Liver (tissue), 3 donors: ENCODE measurements at regions not wholly inside any gene's neighbourhood (a gene's known extent, or its start where the extent isn't known, plus 50 kb on each side); places are given as distances from the start of the nearest gene placed in this dataset.

Experiments
- CTCF ChIP-seq: fragments of 150-350 bp; IDR thresholded peaks from 2 replicates; pipeline ENCODE4 v1.5.1; 2017; ENCODE audit warnings: improper control_type of control experiment, low read depth, low read length; ENCODE audit not compliant: missing input control
- FOXA1 ChIP-seq: IDR thresholded peaks from 2 replicates; pipeline ENCODE4 v1.6.1; 2016; ENCODE audit warnings: antibody characterized with exemption
- GABPA ChIP-seq, 2 donors: IDR thresholded peaks in 1 of 2; conservative IDR thresholded peaks in 1 of 2; 2 replicates each; pipeline ENCODE4 v1.6.1; 2016; ENCODE audit warnings: antibody characterized with exemption in 2 of 2, mild to moderate bottlenecking in 1 of 2, moderate library complexity in 1 of 2
- HNF4A ChIP-seq, 2 donors: conservative IDR thresholded peaks; 2 replicates each; pipeline ENCODE4 v1.6.1; 2016; ENCODE audit warnings: antibody characterized with exemption in 2 of 2, mild to moderate bottlenecking in 2 of 2
- JUND ChIP-seq, 2 donors: IDR thresholded peaks; 2 replicates each; pipeline ENCODE4 v1.6.1; 2016; ENCODE audit warnings: antibody characterized with exemption in 2 of 2
- MAX ChIP-seq: IDR thresholded peaks from 2 replicates; pipeline ENCODE4 v1.6.1; 2016; ENCODE audit warnings: antibody characterized with exemption
- RAD21 ChIP-seq, 2 donors: IDR thresholded peaks; 2 replicates each; pipeline ENCODE4 v1.6.1; 2016; ENCODE audit warnings: antibody characterized with exemption in 2 of 2, mild to moderate bottlenecking in 2 of 2
- REST ChIP-seq: IDR thresholded peaks from 2 replicates; pipeline ENCODE4 v1.6.1; 2016; ENCODE audit warnings: antibody characterized with exemption, mild to moderate bottlenecking
- TAF1 ChIP-seq: conservative IDR thresholded peaks from 2 replicates; pipeline ENCODE4 v1.6.1; 2016; ENCODE audit warnings: antibody characterized with exemption, mild to moderate bottlenecking
- YY1 ChIP-seq: IDR thresholded peaks from 2 replicates; pipeline ENCODE4 v1.6.1; 2016; ENCODE audit warnings: antibody characterized with exemption, mild to moderate bottlenecking
- ZBTB33 ChIP-seq: IDR thresholded peaks from 2 replicates; pipeline ENCODE4 v1.6.1; 2016; ENCODE audit warnings: antibody characterized with exemption
- donor health status: healthy.
- donor health status: healthy.

- no peak for TF ChIP-seq REST
- no peak for TF ChIP-seq CTCF
- TF ChIP-seq TAF1, result no peak
- TF ChIP-seq FOXA1, result no peak
- no peak for TF ChIP-seq MAX
- TF ChIP-seq RAD21 (IDR thresholded peaks at IDR 0.05), result no peak
- no peak for TF ChIP-seq GABPA (IDR thresholded peaks at IDR 0.05 in 1 of 2, conservative IDR thresholded peaks at IDR 0.05 in 1 of 2)
- no peak for TF ChIP-seq ZBTB33
- TF ChIP-seq JUND (IDR thresholded peaks at IDR 0.05), result no peak
- no peak for TF ChIP-seq HNF4A (conservative IDR thresholded peaks at IDR 0.05)
- no peak for TF ChIP-seq YY1
Observed at GRCh38 chr4:176498617-176499256, 179.0 kb downstream of the SPCS3 start.
